Cardiac muscle cell (in vitro differentiated cells and primary cell): ENCODE measurements at regions not wholly inside any gene's neighbourhood (a gene's known extent, or its start where the extent isn't known, plus 50 kb on each side); places are given as distances from the start of the nearest gene placed in this dataset.

ENCODE experiments used
- DNase-seq, 2 donors: peaks; one replicate each; pipeline versions ENCODE4 v3.0.0 to v3.0.0-alpha.2; 2010 to 2017; ENCODE audit warnings: low read depth in 1 of 2, low spot score in 1 of 2
- H3K27ac ChIP-seq: fragments of 200-600 bp; sonication (generic); 2 replicates; pipeline ENCODE4 v1.5.1; 2016
- H3K27me3 ChIP-seq: fragments of 200-600 bp; sonication (generic); 2 replicates; pipeline ENCODE4 v1.6.0; 2016; ENCODE audit warnings: control low read depth
- H3K36me3 ChIP-seq: fragments of 200-600 bp; sonication (generic); 2 replicates; pipeline ENCODE4 v1.5.1; 2016; ENCODE audit warnings: control low read depth
- H3K4me1 ChIP-seq: fragments of 200-600 bp; sonication (generic); 2 replicates; pipeline ENCODE4 v1.8.1; 2017; ENCODE audit warnings: low read depth, mild to moderate bottlenecking, mixed run types
- H3K4me3 ChIP-seq: fragments of 200-600 bp; sonication (generic); 2 replicates; pipeline ENCODE4 v1.5.1; 2016; ENCODE audit warnings: mild to moderate bottlenecking
- H3K9me3 ChIP-seq: fragments of 200-600 bp; sonication (generic); 2 replicates; pipeline ENCODE4 v1.5.1; 2017; ENCODE audit warnings: low read depth, mild to moderate bottlenecking, control low read depth
- TF ChIP-seq, protein P1 (sequence below): IDR thresholded peaks from 2 replicates; pipeline ENCODE4 v1.5.1; 2012; ENCODE audit warnings: low read depth, mild to moderate bottlenecking, low read length

DNA sequence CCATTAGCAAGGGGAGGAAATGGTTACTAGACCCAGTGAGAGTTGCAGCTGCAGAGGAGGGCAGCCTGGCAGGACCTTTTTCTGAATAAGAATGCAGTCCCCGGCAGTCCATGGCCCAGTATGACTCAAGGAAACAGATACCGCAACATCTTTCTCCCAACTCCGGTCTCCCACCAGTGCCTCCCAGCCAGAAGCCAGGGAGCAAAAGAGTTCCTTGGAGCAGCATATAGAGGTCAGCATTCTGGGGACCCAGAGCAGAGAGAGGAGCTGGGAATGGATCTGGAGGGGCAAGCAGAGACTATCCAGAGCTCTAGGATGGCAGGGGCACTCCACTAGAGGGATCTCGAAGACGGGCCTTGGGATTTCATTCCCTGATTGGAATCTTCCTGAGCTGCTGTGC is 339.2 kb upstream of the AADAT start:
- DNase-seq = no peak
- Histone ChIP-seq H3K9me3 (no peaks in the 10 kb centered on the region), H3K4me1 (no peaks in the 10 kb centered on the region), H3K27ac (no peak overlapping the region), H3K4me3 (no peak overlapping the region), H3K27me3 (no peaks in the 10 kb centered on the region), H3K36me3 (no peaks in the 10 kb centered on the region)
- TF ChIP-seq, protein P1, sequence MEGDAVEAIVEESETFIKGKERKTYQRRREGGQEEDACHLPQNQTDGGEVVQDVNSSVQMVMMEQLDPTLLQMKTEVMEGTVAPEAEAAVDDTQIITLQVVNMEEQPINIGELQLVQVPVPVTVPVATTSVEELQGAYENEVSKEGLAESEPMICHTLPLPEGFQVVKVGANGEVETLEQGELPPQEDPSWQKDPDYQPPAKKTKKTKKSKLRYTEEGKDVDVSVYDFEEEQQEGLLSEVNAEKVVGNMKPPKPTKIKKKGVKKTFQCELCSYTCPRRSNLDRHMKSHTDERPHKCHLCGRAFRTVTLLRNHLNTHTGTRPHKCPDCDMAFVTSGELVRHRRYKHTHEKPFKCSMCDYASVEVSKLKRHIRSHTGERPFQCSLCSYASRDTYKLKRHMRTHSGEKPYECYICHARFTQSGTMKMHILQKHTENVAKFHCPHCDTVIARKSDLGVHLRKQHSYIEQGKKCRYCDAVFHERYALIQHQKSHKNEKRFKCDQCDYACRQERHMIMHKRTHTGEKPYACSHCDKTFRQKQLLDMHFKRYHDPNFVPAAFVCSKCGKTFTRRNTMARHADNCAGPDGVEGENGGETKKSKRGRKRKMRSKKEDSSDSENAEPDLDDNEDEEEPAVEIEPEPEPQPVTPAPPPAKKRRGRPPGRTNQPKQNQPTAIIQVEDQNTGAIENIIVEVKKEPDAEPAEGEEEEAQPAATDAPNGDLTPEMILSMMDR = no peak

DNA sequence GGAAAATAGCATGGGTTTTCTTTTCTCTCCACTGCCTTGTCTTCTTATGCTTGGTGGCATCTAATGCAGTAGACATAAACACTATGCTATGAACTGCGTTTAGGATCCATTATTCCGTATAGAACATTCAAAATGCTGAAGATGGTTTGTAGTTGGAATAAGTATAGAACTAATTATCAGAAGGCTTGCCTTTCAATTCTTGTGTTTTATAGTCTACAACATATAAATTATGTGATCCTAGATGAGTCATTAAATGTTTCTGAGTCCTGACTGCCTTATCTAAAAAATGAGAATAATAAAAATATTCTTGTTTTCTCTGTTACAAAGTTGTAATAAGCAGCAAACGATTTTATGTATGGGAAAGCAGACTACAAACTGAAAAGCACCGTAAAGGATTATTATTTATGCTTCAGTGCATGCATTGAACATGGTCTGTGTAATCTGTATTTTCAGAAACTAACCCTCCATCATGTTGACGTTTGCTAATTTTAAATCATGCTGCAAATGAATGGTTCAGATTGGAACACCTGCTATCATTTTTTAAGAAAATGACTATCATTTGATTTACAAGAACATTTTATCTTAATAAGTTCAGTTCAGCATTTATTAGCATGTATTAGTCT is 335.9 kb upstream of the AADAT start:
- Histone ChIP-seq H3K27me3 (no peaks in the 10 kb centered on the region), H3K27ac (no peak overlapping the region), H3K36me3 (no peaks in the 10 kb centered on the region), H3K4me3 (no peak overlapping the region), H3K9me3 (no peaks in the 10 kb centered on the region), H3K4me1 (no peaks in the 10 kb centered on the region)
- TF ChIP-seq, protein P1 = no peak
- no peak for DNase-seq

DNA sequence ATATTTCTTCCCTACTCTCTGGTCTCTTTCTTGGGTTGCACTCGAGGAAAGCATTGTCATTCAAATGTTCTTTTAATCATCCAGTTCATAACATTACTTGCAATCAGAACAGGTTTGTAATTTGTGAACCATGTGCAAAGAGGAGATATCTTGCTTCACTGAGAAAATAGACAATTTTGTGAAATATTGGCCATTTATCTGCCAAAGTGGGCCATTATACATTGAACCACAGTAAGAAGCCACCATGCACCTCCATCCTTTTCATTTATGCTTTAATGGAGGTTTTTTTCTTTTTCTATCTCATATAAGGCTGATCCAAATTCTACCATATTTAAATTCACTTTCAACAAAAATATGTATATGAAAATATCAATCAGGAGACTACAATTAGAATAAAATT is 335.3 kb upstream of the AADAT start:
- Histone ChIP-seq H3K27ac (no peak overlapping the region), H3K9me3 (no peaks in the 10 kb centered on the region), H3K4me3 (no peak overlapping the region), H3K36me3 (no peaks in the 10 kb centered on the region), H3K4me1 (no peaks in the 10 kb centered on the region), H3K27me3 (no peaks in the 10 kb centered on the region)
- no peak for DNase-seq
- TF ChIP-seq, protein P1 = no peak

DNA sequence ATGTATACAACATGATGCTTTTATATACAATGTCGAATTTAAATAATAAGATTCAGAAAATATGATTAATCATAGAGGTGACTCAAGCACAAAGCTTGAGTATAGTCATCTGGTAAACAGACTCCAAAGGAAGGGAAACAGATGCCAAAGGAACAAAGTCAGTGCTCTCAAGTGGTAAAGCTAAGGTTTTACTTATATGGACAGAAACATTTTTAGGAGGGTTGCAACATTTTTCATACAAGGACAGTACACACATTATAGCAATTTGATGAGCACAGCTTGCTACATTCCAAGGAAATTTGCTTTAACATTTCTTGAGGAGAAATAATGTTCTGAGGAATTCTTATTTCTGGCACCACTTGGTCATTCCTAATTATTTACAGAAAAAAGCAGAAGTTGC is 333.4 kb upstream of the AADAT start:
- Histone ChIP-seq H3K36me3 (no peaks in the 10 kb centered on the region), H3K4me3 (no peak overlapping the region), H3K27me3 (no peaks in the 10 kb centered on the region), H3K4me1 (no peaks in the 10 kb centered on the region), H3K9me3 (no peaks in the 10 kb centered on the region), H3K27ac (no peak overlapping the region)
- no peak for DNase-seq
- TF ChIP-seq, protein P1 = no peak

DNA sequence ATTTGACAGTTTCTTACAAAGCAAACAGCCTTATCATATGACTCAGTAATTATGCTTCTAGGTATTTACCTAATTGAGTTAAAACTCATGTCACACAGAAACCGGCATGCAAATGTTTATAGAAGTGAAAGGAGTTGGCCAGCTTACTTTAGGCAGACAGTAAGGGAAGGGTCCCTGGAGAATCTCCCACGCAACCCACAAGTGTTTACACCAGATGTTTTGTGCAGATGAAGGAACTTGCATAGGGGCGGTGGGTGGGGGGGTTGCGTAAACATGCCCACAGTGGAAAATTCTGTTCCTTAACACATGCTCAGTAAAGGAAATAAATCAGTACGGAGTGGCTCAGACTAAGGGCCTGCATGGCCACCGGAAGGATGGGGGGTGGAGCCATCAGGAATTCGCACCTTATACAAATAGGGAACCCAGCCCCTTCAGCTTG is 330.5 kb upstream of the AADAT start:
- no peaks in the 10 kb centered on the region for H3K36me3 ChIP-seq
- TF ChIP-seq, protein P1 = no peak
- no peaks in the 10 kb centered on the region for H3K27me3 ChIP-seq
- no peak for DNase-seq
- H3K27ac ChIP-seq = no peak overlapping the region
- H3K9me3 ChIP-seq = no peaks in the 10 kb centered on the region
- H3K4me3 ChIP-seq = no peak overlapping the region
- no peaks in the 10 kb centered on the region for H3K4me1 ChIP-seq
